ENCODE measurements at regions not wholly inside any gene's neighbourhood (a gene's known extent, or its start where the extent isn't known, plus 50 kb on each side); places are given as distances from the start of the nearest gene placed in this dataset.

- TF ChIP-seq, protein P1, sequence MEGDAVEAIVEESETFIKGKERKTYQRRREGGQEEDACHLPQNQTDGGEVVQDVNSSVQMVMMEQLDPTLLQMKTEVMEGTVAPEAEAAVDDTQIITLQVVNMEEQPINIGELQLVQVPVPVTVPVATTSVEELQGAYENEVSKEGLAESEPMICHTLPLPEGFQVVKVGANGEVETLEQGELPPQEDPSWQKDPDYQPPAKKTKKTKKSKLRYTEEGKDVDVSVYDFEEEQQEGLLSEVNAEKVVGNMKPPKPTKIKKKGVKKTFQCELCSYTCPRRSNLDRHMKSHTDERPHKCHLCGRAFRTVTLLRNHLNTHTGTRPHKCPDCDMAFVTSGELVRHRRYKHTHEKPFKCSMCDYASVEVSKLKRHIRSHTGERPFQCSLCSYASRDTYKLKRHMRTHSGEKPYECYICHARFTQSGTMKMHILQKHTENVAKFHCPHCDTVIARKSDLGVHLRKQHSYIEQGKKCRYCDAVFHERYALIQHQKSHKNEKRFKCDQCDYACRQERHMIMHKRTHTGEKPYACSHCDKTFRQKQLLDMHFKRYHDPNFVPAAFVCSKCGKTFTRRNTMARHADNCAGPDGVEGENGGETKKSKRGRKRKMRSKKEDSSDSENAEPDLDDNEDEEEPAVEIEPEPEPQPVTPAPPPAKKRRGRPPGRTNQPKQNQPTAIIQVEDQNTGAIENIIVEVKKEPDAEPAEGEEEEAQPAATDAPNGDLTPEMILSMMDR (conservative IDR thresholded peaks at IDR 0.05; ENCODE audit: low read depth, low read length): no peak
- TF ChIP-seq EZH2 (IDR thresholded peaks at IDR 0.05; ENCODE audit: borderline replicate concordance, low read depth, low read length, poor library complexity, severe bottlenecking): no peak
Observed at GRCh38 chr9:129518074-129518473, 102.8 kb downstream of the C9orf50 start.
